ENCODE measurements at regions not wholly inside any gene's neighbourhood (a gene's known extent, or its start where the extent isn't known, plus 50 kb on each side); places are given as distances from the start of the nearest gene placed in this dataset.

DNA sequence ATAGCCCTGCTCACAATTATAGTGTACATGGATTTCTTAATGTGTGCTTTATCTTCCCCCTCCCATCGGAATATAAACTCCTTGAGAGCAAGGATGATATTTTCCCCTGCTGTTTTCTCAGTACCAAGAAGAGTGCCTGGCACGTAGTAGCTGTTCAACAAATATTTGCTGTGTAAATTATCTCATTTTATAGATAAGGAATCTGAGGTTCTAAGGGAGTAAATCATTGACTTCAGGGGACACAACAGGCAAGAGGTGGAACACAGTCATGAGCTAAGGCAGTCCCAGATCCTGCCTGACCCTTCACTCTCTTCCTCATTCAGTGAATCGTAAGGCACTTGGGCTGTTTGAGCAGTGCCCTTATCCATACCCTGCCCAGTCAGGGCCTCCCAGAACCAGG, 187.3 kb upstream of the TNP1 start:
- TF ChIP-seq, protein P1, sequence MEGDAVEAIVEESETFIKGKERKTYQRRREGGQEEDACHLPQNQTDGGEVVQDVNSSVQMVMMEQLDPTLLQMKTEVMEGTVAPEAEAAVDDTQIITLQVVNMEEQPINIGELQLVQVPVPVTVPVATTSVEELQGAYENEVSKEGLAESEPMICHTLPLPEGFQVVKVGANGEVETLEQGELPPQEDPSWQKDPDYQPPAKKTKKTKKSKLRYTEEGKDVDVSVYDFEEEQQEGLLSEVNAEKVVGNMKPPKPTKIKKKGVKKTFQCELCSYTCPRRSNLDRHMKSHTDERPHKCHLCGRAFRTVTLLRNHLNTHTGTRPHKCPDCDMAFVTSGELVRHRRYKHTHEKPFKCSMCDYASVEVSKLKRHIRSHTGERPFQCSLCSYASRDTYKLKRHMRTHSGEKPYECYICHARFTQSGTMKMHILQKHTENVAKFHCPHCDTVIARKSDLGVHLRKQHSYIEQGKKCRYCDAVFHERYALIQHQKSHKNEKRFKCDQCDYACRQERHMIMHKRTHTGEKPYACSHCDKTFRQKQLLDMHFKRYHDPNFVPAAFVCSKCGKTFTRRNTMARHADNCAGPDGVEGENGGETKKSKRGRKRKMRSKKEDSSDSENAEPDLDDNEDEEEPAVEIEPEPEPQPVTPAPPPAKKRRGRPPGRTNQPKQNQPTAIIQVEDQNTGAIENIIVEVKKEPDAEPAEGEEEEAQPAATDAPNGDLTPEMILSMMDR (IDR thresholded peaks at IDR 0.05) = no peak
- no peak for TF ChIP-seq POLR2A (IDR thresholded peaks at IDR 0.05)

All from testis (tissue), 2 donors.